HG03442 (cell line): ENCODE measurements at regions not wholly inside any gene's neighbourhood (a gene's known extent, or its start where the extent isn't known, plus 50 kb on each side); places are given as distances from the start of the nearest gene placed in this dataset.

Experiments used
- ATAC-seq: cut with Tn5 transposase; IDR thresholded peaks from one replicate; pipeline ENCODE4 v1.9.1; 2021; ENCODE audit warnings: mild to moderate bottlenecking, moderate library complexity; ENCODE audit not compliant: unreplicated experiment

GRCh38 chr13:76229281-76229680 is 593.2 kb downstream of the LMO7 start:
- ATAC-seq: no peak

GRCh38 chr13:76226941-76227340 is 590.8 kb downstream of the LMO7 start:
- ATAC-seq: no peak

- no peak for ATAC-seq
Measured at GRCh38 chr13:76225815-76226489, 589.8 kb downstream of the LMO7 start.

GRCh38 chr13:76223999-76224398 is 587.9 kb downstream of the LMO7 start:
- ATAC-seq: no peak

GRCh38 chr13:76223565-76223964 is 587.4 kb downstream of the LMO7 start:
- no peak for ATAC-seq

GRCh38 chr13:76222511-76222910 is 586.4 kb downstream of the LMO7 start:
- no peak for ATAC-seq

GRCh38 chr13:76216729-76217128 is 580.6 kb downstream of the LMO7 start:
- ATAC-seq: no peak

- peak; percentile 23 for ATAC-seq
Measured at GRCh38 chr13:76214001-76214400, 577.9 kb downstream of the LMO7 start.

GRCh38 chr13:76213423-76213904 is 577.3 kb downstream of the LMO7 start:
- ATAC-seq: peak; percentile 50

GRCh38 chr13:76210262-76210661 is 574.1 kb downstream of the LMO7 start:
- no peak for ATAC-seq

- ATAC-seq: no peak
Measured at GRCh38 chr13:76198568-76199163, 562.5 kb downstream of the LMO7 start.

- ATAC-seq: no peak
Measured at GRCh38 chr13:76189882-76190519, 553.9 kb downstream of the LMO7 start.

GRCh38 chr13:76175961-76176725 is 540.0 kb downstream of the LMO7 start:
- ATAC-seq: no peak

- ATAC-seq: no peak
Measured at GRCh38 chr13:76168661-76169060, 532.5 kb downstream of the LMO7 start.

GRCh38 chr13:76164290-76164689 is 528.2 kb downstream of the LMO7 start:
- ATAC-seq: no peak

GRCh38 chr13:76163761-76164160 is 527.6 kb downstream of the LMO7 start:
- no peak for ATAC-seq

GRCh38 chr13:76160961-76161925 is 525.1 kb downstream of the LMO7 start:
- ATAC-seq: no peak

GRCh38 chr13:76160506-76160905 is 524.4 kb downstream of the LMO7 start:
- no peak for ATAC-seq

GRCh38 chr13:76157926-76158325 is 521.8 kb downstream of the LMO7 start:
- ATAC-seq: no peak

GRCh38 chr13:76153239-76153638 is 517.1 kb downstream of the LMO7 start:
- ATAC-seq: no peak
